Effector memory CD4-positive, alpha-beta T cell (primary cell): ENCODE measurements at regions not wholly inside any gene's neighbourhood (a gene's known extent, or its start where the extent isn't known, plus 50 kb on each side); places are given as distances from the start of the nearest gene placed in this dataset.

Source experiments
- DNase-seq, 3 donors: peaks; one replicate each; pipeline ENCODE4 v3.0.0-alpha.2; 2020
- H3K27ac ChIP-seq: 2 replicates; pipeline ENCODE4 v1.7.0; 2013; ENCODE audit warnings: mild to moderate bottlenecking, low read length, moderate library complexity; ENCODE audit not compliant: insufficient read depth, poor library complexity, severe bottlenecking
- H3K27me3 ChIP-seq: replicated peaks from 2 replicates; pipeline ENCODE4 v1.7.0; 2013; ENCODE audit warnings: mild to moderate bottlenecking, low read length; ENCODE audit not compliant: insufficient read depth, control insufficient read depth, poor library complexity, severe bottlenecking
- H3K36me3 ChIP-seq: 2 replicates; pipeline ENCODE4 v1.7.0; 2013; ENCODE audit warnings: mild to moderate bottlenecking, low read length, moderate library complexity; ENCODE audit not compliant: control insufficient read depth, insufficient read depth
- H3K4me1 ChIP-seq: 2 replicates; pipeline ENCODE4 v1.7.0; 2013; ENCODE audit warnings: low read length, mild to moderate bottlenecking; ENCODE audit not compliant: control insufficient read depth, insufficient read depth, poor library complexity, severe bottlenecking
- H3K4me3 ChIP-seq: 2 replicates; pipeline ENCODE4 v1.7.0; 2013; ENCODE audit warnings: low read length, low read depth, mild to moderate bottlenecking; ENCODE audit not compliant: insufficient read depth, poor library complexity, severe bottlenecking
- H3K9me3 ChIP-seq: 2 replicates; pipeline ENCODE4 v1.7.0; 2013; ENCODE audit warnings: mild to moderate bottlenecking, low read length, moderate library complexity; ENCODE audit not compliant: control insufficient read depth

DNA sequence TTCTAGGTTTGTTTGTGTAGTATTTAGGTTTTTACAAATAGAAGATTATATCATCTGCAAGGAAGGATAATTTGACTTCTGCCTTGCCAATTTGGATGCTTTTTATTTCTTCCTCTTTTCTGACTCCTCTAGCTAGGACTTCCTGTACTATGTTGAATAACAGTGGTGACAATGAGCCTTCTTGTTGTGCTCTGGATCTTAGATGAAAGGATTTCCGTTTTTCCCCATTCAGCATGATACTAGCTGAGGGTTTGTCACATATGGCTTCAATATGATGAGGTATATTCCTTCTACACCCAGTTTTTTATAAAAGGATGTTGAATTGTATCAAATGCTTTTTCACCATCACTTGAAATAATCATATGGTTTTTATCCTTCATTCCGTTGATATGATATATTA lies 101.4 kb downstream of the FBXO4 start:
- no peak for DNase-seq
- no peaks in the 10 kb centered on the region for H3K4me1 ChIP-seq

DNA sequence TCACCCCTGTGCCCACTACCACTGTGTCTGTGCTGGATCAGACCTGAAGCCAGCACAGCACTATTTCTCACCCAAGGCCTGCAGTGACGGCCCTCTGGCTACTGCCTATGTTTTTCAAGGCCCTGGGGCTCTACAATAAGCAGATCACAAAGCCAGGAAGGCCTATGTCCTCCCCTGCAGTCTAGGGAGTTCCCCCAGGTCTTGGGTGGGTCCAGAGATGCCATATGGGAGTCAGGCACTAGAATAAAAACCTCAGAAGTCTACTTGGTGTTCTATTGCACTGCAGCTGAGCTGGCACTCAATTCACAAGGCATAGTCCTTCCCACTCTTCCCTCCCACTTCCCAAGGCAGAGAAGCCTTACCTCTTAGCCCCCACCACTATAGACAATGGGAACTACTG lies 107.1 kb downstream of the FBXO4 start:
- no peak overlapping the region for H3K27ac ChIP-seq
- no peak overlapping the region for H3K4me3 ChIP-seq
- DNase-seq = no peak
- H3K4me1 ChIP-seq = no peaks in the 10 kb centered on the region
- no peaks in the 10 kb centered on the region for H3K9me3 ChIP-seq
- H3K36me3 ChIP-seq = no peaks in the 10 kb centered on the region
- peaks cover 3% of the 10 kb centered on the region for H3K27me3 ChIP-seq

More for the DNA sequence above, 101.4 kb downstream of the FBXO4 start:
- H3K9me3 ChIP-seq = no peaks in the 10 kb centered on the region
- H3K27me3 ChIP-seq = no peaks in the 10 kb centered on the region
- H3K4me3 ChIP-seq = no peak overlapping the region
- H3K27ac ChIP-seq = no peak overlapping the region
- no peaks in the 10 kb centered on the region for H3K36me3 ChIP-seq

DNA sequence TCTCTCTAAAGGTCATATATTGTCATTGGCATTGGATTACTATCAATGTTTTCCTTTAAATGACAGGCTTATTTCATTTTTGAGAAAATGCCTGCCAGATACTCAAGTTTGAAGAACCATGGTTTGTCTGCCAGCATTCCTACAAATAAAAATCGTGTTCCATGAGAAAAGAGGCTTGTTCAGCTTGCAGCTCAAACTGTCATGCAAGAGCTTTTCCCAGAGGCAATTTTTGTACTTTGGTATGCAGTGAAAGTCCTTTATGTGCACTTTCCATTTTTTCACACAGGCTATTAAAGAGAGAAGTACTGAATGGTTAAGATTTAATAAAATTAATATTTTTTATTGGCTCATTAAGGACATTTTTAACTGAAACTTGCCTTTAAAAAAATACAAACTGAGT lies 110.4 kb downstream of the FBXO4 start:
- Histone ChIP-seq H3K27ac (no peak overlapping the region), H3K9me3 (no peaks in the 10 kb centered on the region), H3K36me3 (no peaks in the 10 kb centered on the region), H3K27me3 (peaks cover 3% of the 10 kb centered on the region), H3K4me3 (no peak overlapping the region), H3K4me1 (no peaks in the 10 kb centered on the region)
- DNase-seq = no peak

DNA sequence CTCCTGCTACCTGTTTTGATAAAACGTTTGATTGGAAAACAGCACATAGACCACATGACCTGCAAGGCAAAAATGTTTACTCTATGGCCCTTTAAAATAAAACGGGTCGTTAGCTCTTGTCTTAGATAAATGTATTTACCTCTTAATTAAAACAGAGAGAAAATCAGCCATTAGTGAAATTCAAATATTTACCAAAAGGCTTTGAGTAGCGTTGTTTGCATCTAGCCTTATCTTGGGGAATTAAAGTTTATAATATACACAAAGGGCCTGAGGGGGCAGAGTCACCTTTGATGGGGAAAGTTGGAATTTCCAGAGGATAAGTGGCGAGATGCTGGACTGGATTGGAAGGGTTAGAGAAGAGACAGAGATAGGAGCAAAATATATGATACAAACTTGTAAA lies 111.3 kb downstream of the FBXO4 start:
- DNase-seq = no peak
- Histone ChIP-seq H3K27me3 (peaks cover 3% of the 10 kb centered on the region), H3K4me3 (no peak overlapping the region), H3K4me1 (no peaks in the 10 kb centered on the region), H3K27ac (no peak overlapping the region), H3K9me3 (no peaks in the 10 kb centered on the region), H3K36me3 (no peaks in the 10 kb centered on the region)

DNA sequence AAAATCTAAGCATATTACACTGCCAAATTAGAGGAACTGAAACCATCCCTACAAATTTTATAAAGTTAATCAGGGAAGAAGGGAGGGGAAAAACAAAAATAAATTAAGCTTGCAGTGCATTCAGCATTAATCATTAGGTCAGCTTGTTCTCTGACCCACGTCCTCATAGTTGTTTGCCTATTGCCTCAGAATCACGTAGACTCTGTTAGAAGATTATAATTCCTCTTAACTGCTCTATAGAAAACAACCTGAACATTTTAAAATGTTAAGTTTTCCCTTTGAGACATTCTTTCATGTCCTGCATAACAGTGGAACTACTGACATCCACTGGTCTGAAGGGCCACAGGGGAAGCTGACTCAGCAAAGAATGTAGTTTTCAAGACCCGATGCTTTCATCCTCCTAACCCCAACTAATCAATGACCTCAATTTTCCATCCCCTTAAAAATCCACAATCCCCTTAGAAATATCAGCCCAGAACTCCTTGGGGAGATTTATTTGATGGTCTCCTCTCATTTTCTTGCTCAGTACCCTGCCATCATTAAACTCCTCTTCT lies 112.4 kb downstream of the FBXO4 start:
- Histone ChIP-seq H3K9me3 (no peaks in the 10 kb centered on the region), H3K36me3 (no peaks in the 10 kb centered on the region), H3K4me3 (no peak overlapping the region), H3K27ac (no peak overlapping the region), H3K27me3 (peaks cover 3% of the 10 kb centered on the region), H3K4me1 (no peaks in the 10 kb centered on the region)
- DNase-seq = no peak

- no peak for DNase-seq
- Histone ChIP-seq H3K27ac (no peak overlapping the region), H3K9me3 (no peaks in the 10 kb centered on the region), H3K27me3 (no peaks in the 10 kb centered on the region), H3K36me3 (no peaks in the 10 kb centered on the region), H3K4me1 (no peaks in the 10 kb centered on the region), H3K4me3 (no peak overlapping the region)
These were observed 118.3 kb downstream of the FBXO4 start for GRCh38 chr5:42043400-42043799.

GRCh38 chr5:42057254-42057690 lies 132.2 kb downstream of the FBXO4 start:
- H3K27ac ChIP-seq = no peak overlapping the region
- no peaks in the 10 kb centered on the region for H3K9me3 ChIP-seq
- no peaks in the 10 kb centered on the region for H3K4me1 ChIP-seq
- no peaks in the 10 kb centered on the region for H3K27me3 ChIP-seq
- H3K4me3 ChIP-seq = no peak overlapping the region
- H3K36me3 ChIP-seq = no peaks in the 10 kb centered on the region
- DNase-seq = peak; percentile 11 to 30 (median 16)

- H3K9me3 ChIP-seq = no peaks in the 10 kb centered on the region
- no peak overlapping the region for H3K4me3 ChIP-seq
- no peaks in the 10 kb centered on the region for H3K36me3 ChIP-seq
- DNase-seq = no peak
- H3K4me1 ChIP-seq = no peaks in the 10 kb centered on the region
- no peaks in the 10 kb centered on the region for H3K27me3 ChIP-seq
- H3K27ac ChIP-seq = no peak overlapping the region
These were observed 134.2 kb downstream of the FBXO4 start for GRCh38 chr5:42059291-42059690.

DNA sequence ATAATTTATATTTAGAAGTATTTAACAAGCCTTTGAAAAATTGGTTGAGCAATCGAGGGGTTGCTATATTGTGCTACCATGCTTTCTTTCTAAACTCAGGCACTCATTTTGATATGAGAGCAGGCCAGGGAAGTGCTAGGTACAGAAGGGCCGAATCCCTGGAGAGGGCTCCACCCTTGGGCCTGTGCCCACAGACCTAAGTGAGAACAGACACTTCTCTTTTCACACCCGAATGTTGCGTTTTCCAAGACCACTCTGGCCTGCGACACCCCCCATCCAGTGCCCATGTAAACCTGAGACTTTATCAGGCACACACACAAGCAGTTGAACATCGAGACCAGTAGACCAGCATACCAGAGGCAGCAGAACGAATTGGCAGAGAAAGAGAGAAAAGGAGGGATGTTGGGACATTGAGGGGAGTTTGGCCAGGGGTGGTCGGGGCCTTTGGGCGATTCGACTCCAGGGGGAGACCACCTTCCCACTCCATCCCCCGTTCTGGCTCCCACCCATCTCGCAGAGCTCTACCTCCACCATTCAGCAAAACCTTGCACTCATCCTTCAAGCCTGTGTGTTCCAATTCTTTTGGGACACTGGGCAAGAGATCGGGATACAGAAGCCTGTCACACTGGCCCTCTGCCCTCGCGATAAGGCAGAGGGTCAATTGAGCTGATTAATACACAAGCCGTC lies 134.8 kb downstream of the FBXO4 start:
- Histone ChIP-seq H3K27ac (no peak overlapping the region), H3K9me3 (no peaks in the 10 kb centered on the region), H3K4me1 (no peaks in the 10 kb centered on the region)

GRCh38 chr5:42061121-42061520 lies 136.0 kb downstream of the FBXO4 start:
- H3K9me3 ChIP-seq = no peaks in the 10 kb centered on the region
- no peaks in the 10 kb centered on the region for H3K27me3 ChIP-seq
- no peaks in the 10 kb centered on the region for H3K36me3 ChIP-seq
- DNase-seq = no peak
- no peak overlapping the region for H3K4me3 ChIP-seq
- H3K4me1 ChIP-seq = no peaks in the 10 kb centered on the region
- no peak overlapping the region for H3K27ac ChIP-seq

More for the DNA sequence above, 134.8 kb downstream of the FBXO4 start:
- no peak for DNase-seq
- no peaks in the 10 kb centered on the region for H3K36me3 ChIP-seq
- H3K27me3 ChIP-seq = no peaks in the 10 kb centered on the region
- H3K4me3 ChIP-seq = no peak overlapping the region
